HEK293 (cell line): ENCODE measurements at regions not wholly inside any gene's neighbourhood (a gene's known extent, or its start where the extent isn't known, plus 50 kb on each side); places are given as distances from the start of the nearest gene placed in this dataset.

Source experiments
- CTCF ChIA-PET: fragments of 350-600 bp; formaldehyde crosslinking; extraction: SDS; loops from one replicate; lab custom pipeline; 2021; ENCODE audit warnings: antibody characterized with exemption; lab: Yijun Ruan, JAX
- POLR2A ChIA-PET: fragments of 300-600 bp; formaldehyde crosslinking; extraction: SDS; loops from one replicate; lab custom pipeline; 2020; ENCODE audit warnings: antibody characterized with exemption, inconsistent platforms; lab: Yijun Ruan, JAX
- H3K27ac ChIP-seq: fragments of 200-500 bp; sonication (Bioruptor generic); 2 replicates; pipeline ENCODE4 v1.5.1; 2014; ENCODE audit warnings: low read depth, low read length, control low read depth, inconsistent platforms; ENCODE audit errors: extremely low read depth
- H3K36me3 ChIP-seq, 2 experiments: fragments of 200-500 bp in 1 of 2; sonication (Bioruptor generic) in 1 of 2; 1 replicate in 1 of 2; 2 replicates in 1 of 2; pipeline ENCODE4 v1.5.1; 2014 to 2017; ENCODE audit warnings: inconsistent platforms in 2 of 2, low read length in 2 of 2; ENCODE audit not compliant: control insufficient read depth in 2 of 2, insufficient read depth in 1 of 2
- H3K4me1 ChIP-seq: fragments of 200-500 bp; sonication (Bioruptor generic); 2 replicates; pipeline ENCODE4 v1.5.1; 2014; ENCODE audit warnings: mild to moderate bottlenecking, low read length, inconsistent platforms; ENCODE audit not compliant: control insufficient read depth, insufficient read depth
- H3K4me3 ChIP-seq: 2 replicates; pipeline ENCODE4 v1.5.1; 2011; ENCODE audit warnings: low read depth, mild to moderate bottlenecking, control low read depth, low read length, moderate library complexity
- H3K9me3 ChIP-seq: fragments of 200-500 bp; sonication (Bioruptor generic); 2 replicates; pipeline ENCODE4 v1.5.1; 2014; ENCODE audit warnings: low read depth, low read length, inconsistent platforms; ENCODE audit not compliant: control insufficient read depth, insufficient read depth
- EGR2 ChIP-seq: fragments of 450-650 bp; formaldehyde crosslinking; IDR thresholded peaks from 2 replicates; pipeline ENCODE4 v1.5.1; 2016; ENCODE audit warnings: low read depth, missing biosample characterization, missing genetic modification characterization
- GLIS1 ChIP-seq: fragments of 450-650 bp; formaldehyde crosslinking; IDR thresholded peaks from 2 replicates; pipeline ENCODE4 v1.5.1; 2016; ENCODE audit warnings: missing biosample characterization, missing genetic modification characterization
- HOXA7 ChIP-seq: sonication (generic); formaldehyde crosslinking; IDR thresholded peaks from 2 replicates; pipeline ENCODE4 v1.8.1; 2022; ENCODE audit warnings: missing genetic modification reagents, borderline replicate concordance
- KLF8 ChIP-seq: fragments of 450-650 bp; formaldehyde crosslinking; IDR thresholded peaks from 2 replicates; pipeline ENCODE4 v1.5.1; 2016; ENCODE audit warnings: missing biosample characterization, missing genetic modification characterization
- MZF1 ChIP-seq: fragments of 450-650 bp; formaldehyde crosslinking; IDR thresholded peaks from 2 replicates; pipeline ENCODE4 v1.5.1; 2017; ENCODE audit warnings: missing biosample characterization, missing genetic modification characterization, borderline replicate concordance
- ZFP3 ChIP-seq: fragments of 450-650 bp; formaldehyde crosslinking; IDR thresholded peaks from 2 replicates; pipeline ENCODE4 v1.5.1; 2016; ENCODE audit warnings: low read depth, missing biosample characterization, missing genetic modification characterization
- ZFP37 ChIP-seq: fragments of 450-650 bp; formaldehyde crosslinking; IDR thresholded peaks from 2 replicates; pipeline ENCODE4 v1.5.1; 2016; ENCODE audit warnings: missing biosample characterization, missing genetic modification characterization
- ZNF114 ChIP-seq: fragments of 450-650 bp; formaldehyde crosslinking; IDR thresholded peaks from 2 replicates; pipeline ENCODE4 v1.5.0; 2017; ENCODE audit warnings: missing biosample characterization, missing genetic modification characterization
- ZNF133 ChIP-seq: fragments of 450-650 bp; formaldehyde crosslinking; IDR thresholded peaks from 2 replicates; pipeline ENCODE4 v1.5.1; 2016; ENCODE audit warnings: missing biosample characterization, missing genetic modification characterization
- ZNF214 ChIP-seq: fragments of 450-650 bp; formaldehyde crosslinking; IDR thresholded peaks from 2 replicates; pipeline ENCODE4 v1.5.1; 2017; ENCODE audit warnings: missing biosample characterization, mild to moderate bottlenecking, missing genetic modification characterization, borderline replicate concordance
- ZNF23 ChIP-seq: fragments of 450-650 bp; formaldehyde crosslinking; IDR thresholded peaks from 2 replicates; pipeline ENCODE4 v1.5.1; 2016; ENCODE audit warnings: missing biosample characterization, missing genetic modification characterization, borderline replicate concordance
- ZNF24 ChIP-seq: fragments of 450-650 bp; formaldehyde crosslinking; IDR thresholded peaks from 2 replicates; pipeline ENCODE4 v1.5.1; 2016; ENCODE audit warnings: missing biosample characterization, missing genetic modification characterization
- ZNF311 ChIP-seq: fragments of 450-650 bp; formaldehyde crosslinking; IDR thresholded peaks from 2 replicates; pipeline ENCODE4 v1.5.1; 2017; ENCODE audit warnings: missing biosample characterization, missing genetic modification characterization, borderline replicate concordance
- ZNF521 ChIP-seq: fragments of 450-650 bp; formaldehyde crosslinking; IDR thresholded peaks from 2 replicates; pipeline ENCODE4 v1.5.1; 2017; ENCODE audit warnings: missing biosample characterization, mild to moderate bottlenecking, missing genetic modification characterization
- ZNF544 ChIP-seq: fragments of 450-650 bp; formaldehyde crosslinking; IDR thresholded peaks from 2 replicates; pipeline ENCODE4 v1.5.0; 2017; ENCODE audit warnings: missing biosample characterization, missing genetic modification characterization
- ZNF596 ChIP-seq: fragments of 450-650 bp; IDR thresholded peaks from 2 replicates; pipeline ENCODE4 v1.5.0; 2018; ENCODE audit warnings: missing biosample characterization, mild to moderate bottlenecking, missing genetic modification characterization, moderate library complexity
- ZNF610 ChIP-seq: fragments of 450-650 bp; formaldehyde crosslinking; IDR thresholded peaks from 2 replicates; pipeline ENCODE4 v1.5.1; 2016; ENCODE audit warnings: missing biosample characterization, missing genetic modification characterization, borderline replicate concordance
- ZNF629 ChIP-seq: fragments of 450-650 bp; formaldehyde crosslinking; IDR thresholded peaks from 2 replicates; pipeline ENCODE4 v1.5.1; 2017; ENCODE audit warnings: missing biosample characterization, missing genetic modification characterization
- ZNF785 ChIP-seq: fragments of 450-650 bp; formaldehyde crosslinking; IDR thresholded peaks from 2 replicates; pipeline ENCODE4 v1.5.1; 2016; ENCODE audit warnings: missing biosample characterization, missing genetic modification characterization
- ZNF791 ChIP-seq: fragments of 450-650 bp; formaldehyde crosslinking; IDR thresholded peaks from 2 replicates; pipeline ENCODE4 v1.5.1; 2016; ENCODE audit warnings: missing biosample characterization, missing genetic modification characterization
- ZNF843 ChIP-seq: fragments of 450-650 bp; formaldehyde crosslinking; IDR thresholded peaks from 2 replicates; pipeline ENCODE4 v1.5.1; 2016; ENCODE audit warnings: missing biosample characterization, missing genetic modification characterization
- TF ChIP-seq, protein P1 (sequence below): fragments of 450-650 bp; formaldehyde crosslinking; IDR thresholded peaks from 2 replicates; pipeline ENCODE4 v1.5.1; 2016; ENCODE audit warnings: missing biosample characterization, missing genetic modification characterization
- TF ChIP-seq, protein P2 (sequence below): fragments of 450-650 bp; formaldehyde crosslinking; IDR thresholded peaks from 2 replicates; pipeline ENCODE4 v1.5.1; 2016; ENCODE audit warnings: missing biosample characterization, missing genetic modification characterization, borderline replicate concordance
- TF ChIP-seq, protein P3 (sequence below): fragments of 450-650 bp; formaldehyde crosslinking; IDR thresholded peaks from 2 replicates; pipeline ENCODE4 v1.5.1; 2016; ENCODE audit warnings: missing biosample characterization, missing genetic modification characterization
- TF ChIP-seq, protein P4 (sequence below): fragments of 450-650 bp; formaldehyde crosslinking; IDR thresholded peaks from 2 replicates; pipeline ENCODE4 v1.5.1; 2017; ENCODE audit warnings: missing biosample characterization, mild to moderate bottlenecking, missing genetic modification characterization, moderate library complexity
- TF ChIP-seq, protein P5 (sequence below): fragments of 450-650 bp; formaldehyde crosslinking; IDR thresholded peaks from 2 replicates; pipeline ENCODE4 v1.5.1; 2016; ENCODE audit warnings: missing biosample characterization, missing genetic modification characterization, borderline replicate concordance

DNA sequence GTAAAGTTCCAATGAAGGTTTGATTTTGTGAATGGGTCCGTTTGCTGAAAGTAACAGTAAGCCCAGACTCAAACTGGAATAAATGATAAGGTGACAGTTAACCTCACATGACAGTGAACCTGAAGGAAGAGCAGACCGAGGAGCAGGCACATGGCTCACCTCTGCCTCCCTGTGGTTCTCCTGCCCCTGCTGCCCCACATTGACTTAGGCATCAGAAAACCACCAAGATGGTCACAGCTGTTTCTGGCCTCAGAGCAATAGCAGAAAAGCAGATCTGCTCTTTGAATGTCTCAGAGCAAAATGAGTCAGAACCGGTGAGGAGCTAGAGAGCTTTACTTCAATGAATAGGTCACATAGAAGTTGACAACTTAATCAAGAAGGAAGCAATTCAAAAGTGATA is 487.6 kb downstream of the METTL4 start:
- Histone ChIP-seq H3K36me3 (no peaks in the 10 kb centered on the region), H3K9me3 (no peaks in the 10 kb centered on the region), H3K4me3 (no peak overlapping the region), H3K4me1 (no peaks in the 10 kb centered on the region), H3K27ac (no peak overlapping the region)
- POLR2A ChIA-PET = no interaction called here
- CTCF ChIA-PET = interaction anchor here (0.5 to 3.2 kb wide), 6 partner anchors 13 to 498 kb away, joined by 3 to 12 read pairs (median 3); no protein-coding TSS in a partner anchor
- TF ChIP-seq GLIS1 (no peak), ZNF24 (tag by site-specific recombination) (no peak), EGR2 (tag by site-specific recombination) (no peak), ZNF521 (no peak), ZNF596 (no peak), ZNF610 (tag by site-specific recombination) (no peak), ZNF791 (tag by site-specific recombination) (no peak), ZNF843 (no peak), MZF1 (tag by site-specific recombination) (no peak), ZNF114 (no peak), ZNF785 (tag by site-specific recombination) (no peak), ZNF214 (no peak)
- TF ChIP-seq, protein P1, sequence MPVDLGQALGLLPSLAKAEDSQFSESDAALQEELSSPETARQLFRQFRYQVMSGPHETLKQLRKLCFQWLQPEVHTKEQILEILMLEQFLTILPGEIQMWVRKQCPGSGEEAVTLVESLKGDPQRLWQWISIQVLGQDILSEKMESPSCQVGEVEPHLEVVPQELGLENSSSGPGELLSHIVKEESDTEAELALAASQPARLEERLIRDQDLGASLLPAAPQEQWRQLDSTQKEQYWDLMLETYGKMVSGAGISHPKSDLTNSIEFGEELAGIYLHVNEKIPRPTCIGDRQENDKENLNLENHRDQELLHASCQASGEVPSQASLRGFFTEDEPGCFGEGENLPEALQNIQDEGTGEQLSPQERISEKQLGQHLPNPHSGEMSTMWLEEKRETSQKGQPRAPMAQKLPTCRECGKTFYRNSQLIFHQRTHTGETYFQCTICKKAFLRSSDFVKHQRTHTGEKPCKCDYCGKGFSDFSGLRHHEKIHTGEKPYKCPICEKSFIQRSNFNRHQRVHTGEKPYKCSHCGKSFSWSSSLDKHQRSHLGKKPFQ = no peak
- TF ChIP-seq, all 188 proteins: peak for 0

DNA sequence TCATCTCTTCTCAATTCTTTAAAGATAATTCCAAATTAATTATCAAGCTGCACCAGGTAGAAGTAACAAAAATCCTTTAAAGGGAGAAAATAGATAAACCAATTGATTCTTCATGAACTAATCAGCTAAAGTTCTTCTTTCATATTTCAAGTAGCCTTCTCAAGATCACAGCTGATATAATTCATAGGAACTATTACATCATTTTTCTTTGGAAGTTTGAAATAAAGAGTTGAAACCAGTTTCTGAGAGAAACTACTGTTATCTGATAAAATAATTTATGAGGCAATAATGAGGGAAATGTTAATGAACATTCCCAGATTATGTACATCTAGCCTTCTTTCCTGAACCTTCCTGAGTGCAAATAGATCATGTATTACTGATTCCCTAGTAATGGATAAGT is 484.9 kb downstream of the METTL4 start:
- Histone ChIP-seq H3K27ac (no peak overlapping the region), H3K4me1 (no peaks in the 10 kb centered on the region), H3K4me3 (no peak overlapping the region), H3K36me3 (no peaks in the 10 kb centered on the region), H3K9me3 (no peaks in the 10 kb centered on the region)
- ChIA-PET POLR2A (no interaction called here), CTCF (interaction anchor here (0.6 to 0.8 kb wide), 4 partner anchors 26 to 1720 kb away, joined by 3 to 4 read pairs (median 3); no protein-coding TSS in a partner anchor)
- TF ChIP-seq ZNF311 (tag by site-specific recombination) = no peak
- TF ChIP-seq ZFP37 (tag by site-specific recombination) = no peak
- no peak for TF ChIP-seq ZFP3 (tag by site-specific recombination)
- TF ChIP-seq, protein P2, sequence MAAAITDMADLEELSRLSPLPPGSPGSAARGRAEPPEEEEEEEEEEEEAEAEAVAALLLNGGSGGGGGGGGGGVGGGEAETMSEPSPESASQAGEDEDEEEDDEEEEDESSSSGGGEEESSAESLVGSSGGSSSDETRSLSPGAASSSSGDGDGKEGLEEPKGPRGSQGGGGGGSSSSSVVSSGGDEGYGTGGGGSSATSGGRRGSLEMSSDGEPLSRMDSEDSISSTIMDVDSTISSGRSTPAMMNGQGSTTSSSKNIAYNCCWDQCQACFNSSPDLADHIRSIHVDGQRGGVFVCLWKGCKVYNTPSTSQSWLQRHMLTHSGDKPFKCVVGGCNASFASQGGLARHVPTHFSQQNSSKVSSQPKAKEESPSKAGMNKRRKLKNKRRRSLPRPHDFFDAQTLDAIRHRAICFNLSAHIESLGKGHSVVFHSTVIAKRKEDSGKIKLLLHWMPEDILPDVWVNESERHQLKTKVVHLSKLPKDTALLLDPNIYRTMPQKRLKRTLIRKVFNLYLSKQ (tag by site-specific recombination) = no peak
- no peak for TF ChIP-seq ZNF544 (tag by site-specific recombination)
- TF ChIP-seq ZNF114 = no peak
- TF ChIP-seq ZNF23 (tag by site-specific recombination) = no peak
- TF ChIP-seq, protein P3, sequence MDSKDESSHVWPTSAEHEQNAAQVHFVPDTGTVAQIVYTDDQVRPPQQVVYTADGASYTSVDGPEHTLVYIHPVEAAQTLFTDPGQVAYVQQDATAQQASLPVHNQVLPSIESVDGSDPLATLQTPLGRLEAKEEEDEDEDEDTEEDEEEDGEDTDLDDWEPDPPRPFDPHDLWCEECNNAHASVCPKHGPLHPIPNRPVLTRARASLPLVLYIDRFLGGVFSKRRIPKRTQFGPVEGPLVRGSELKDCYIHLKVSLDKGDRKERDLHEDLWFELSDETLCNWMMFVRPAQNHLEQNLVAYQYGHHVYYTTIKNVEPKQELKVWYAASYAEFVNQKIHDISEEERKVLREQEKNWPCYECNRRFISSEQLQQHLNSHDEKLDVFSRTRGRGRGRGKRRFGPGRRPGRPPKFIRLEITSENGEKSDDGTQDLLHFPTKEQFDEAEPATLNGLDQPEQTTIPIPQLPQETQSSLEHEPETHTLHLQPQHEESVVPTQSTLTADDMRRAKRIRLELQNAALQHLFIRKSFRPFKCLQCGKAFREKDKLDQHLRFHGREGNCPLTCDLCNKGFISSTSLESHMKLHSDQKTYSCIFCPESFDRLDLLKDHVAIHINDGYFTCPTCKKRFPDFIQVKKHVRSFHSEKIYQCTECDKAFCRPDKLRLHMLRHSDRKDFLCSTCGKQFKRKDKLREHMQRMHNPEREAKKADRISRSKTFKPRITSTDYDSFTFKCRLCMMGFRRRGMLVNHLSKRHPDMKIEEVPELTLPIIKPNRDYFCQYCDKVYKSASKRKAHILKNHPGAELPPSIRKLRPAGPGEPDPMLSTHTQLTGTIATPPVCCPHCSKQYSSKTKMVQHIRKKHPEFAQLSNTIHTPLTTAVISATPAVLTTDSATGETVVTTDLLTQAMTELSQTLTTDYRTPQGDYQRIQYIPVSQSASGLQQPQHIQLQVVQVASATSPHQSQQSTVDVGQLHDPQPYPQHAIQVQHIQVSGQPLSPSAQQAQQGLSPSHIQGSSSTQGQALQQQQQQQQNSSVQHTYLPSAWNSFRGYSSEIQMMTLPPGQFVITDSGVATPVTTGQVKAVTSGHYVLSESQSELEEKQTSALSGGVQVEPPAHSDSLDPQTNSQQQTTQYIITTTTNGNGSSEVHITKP (tag by site-specific recombination) = no peak
- no peak for TF ChIP-seq HOXA7 (CRISPR knock-in tag)
- TF ChIP-seq, protein P4, sequence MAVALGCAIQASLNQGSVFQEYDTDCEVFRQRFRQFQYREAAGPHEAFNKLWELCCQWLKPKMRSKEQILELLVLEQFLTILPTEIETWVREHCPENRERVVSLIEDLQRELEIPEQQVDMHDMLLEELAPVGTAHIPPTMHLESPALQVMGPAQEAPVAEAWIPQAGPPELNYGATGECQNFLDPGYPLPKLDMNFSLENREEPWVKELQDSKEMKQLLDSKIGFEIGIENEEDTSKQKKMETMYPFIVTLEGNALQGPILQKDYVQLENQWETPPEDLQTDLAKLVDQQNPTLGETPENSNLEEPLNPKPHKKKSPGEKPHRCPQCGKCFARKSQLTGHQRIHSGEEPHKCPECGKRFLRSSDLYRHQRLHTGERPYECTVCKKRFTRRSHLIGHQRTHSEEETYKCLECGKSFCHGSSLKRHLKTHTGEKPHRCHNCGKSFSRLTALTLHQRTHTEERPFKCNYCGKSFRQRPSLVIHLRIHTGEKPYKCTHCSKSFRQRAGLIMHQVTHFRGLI (tag by site-specific recombination) = no peak
- TF ChIP-seq, protein P5, sequence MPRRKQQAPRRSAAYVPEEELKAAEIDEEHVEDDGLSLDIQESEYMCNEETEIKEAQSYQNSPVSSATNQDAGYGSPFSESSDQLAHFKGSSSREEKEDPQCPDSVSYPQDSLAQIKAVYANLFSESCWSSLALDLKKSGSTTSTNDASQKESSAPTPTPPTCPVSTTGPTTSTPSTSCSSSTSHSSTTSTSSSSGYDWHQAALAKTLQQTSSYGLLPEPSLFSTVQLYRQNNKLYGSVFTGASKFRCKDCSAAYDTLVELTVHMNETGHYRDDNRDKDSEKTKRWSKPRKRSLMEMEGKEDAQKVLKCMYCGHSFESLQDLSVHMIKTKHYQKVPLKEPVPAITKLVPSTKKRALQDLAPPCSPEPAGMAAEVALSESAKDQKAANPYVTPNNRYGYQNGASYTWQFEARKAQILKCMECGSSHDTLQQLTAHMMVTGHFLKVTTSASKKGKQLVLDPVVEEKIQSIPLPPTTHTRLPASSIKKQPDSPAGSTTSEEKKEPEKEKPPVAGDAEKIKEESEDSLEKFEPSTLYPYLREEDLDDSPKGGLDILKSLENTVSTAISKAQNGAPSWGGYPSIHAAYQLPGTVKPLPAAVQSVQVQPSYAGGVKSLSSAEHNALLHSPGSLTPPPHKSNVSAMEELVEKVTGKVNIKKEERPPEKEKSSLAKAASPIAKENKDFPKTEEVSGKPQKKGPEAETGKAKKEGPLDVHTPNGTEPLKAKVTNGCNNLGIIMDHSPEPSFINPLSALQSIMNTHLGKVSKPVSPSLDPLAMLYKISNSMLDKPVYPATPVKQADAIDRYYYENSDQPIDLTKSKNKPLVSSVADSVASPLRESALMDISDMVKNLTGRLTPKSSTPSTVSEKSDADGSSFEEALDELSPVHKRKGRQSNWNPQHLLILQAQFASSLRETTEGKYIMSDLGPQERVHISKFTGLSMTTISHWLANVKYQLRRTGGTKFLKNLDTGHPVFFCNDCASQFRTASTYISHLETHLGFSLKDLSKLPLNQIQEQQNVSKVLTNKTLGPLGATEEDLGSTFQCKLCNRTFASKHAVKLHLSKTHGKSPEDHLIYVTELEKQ (tag by site-specific recombination) = no peak
- no peak for TF ChIP-seq KLF8 (tag by site-specific recombination)
- TF ChIP-seq ZNF629 (tag by site-specific recombination) = no peak
- no peak for TF ChIP-seq ZNF133
